ENCODE measurements at regions not wholly inside any gene's neighbourhood (a gene's known extent, or its start where the extent isn't known, plus 50 kb on each side); places are given as distances from the start of the nearest gene placed in this dataset.
"Not testable (repeated sequence)": the region's sequence is repeated elsewhere in the genome, so short reads cannot be mapped to it uniquely, and the experiment has no call there.

DNA sequence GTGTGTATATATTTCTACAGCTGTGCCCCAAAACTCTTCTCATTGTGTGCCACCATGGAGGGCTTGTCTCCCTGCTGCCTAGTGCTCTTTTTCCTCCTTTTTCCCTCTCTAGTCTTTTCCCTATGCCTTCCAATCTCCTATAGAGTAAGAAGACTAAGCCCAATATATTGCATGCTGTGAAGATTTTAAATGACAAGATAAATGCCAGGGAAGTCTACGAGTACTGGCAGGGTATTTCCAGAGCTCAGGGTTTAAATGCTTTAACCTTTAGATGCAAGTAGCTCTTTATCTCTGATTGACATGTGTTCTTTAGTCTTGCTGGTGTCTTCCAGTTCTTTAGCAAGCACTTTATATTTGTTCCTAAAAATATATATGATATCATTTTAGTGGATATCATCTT, 200.7 kb downstream of the SLITRK1 start:
- H3K27me3 ChIP-seq, result no peaks in the 10 kb centered on the region
- no peaks in the 10 kb centered on the region for H3K4me1 ChIP-seq
- no peak overlapping the region for H3K27ac ChIP-seq
- TF ChIP-seq, protein P1, sequence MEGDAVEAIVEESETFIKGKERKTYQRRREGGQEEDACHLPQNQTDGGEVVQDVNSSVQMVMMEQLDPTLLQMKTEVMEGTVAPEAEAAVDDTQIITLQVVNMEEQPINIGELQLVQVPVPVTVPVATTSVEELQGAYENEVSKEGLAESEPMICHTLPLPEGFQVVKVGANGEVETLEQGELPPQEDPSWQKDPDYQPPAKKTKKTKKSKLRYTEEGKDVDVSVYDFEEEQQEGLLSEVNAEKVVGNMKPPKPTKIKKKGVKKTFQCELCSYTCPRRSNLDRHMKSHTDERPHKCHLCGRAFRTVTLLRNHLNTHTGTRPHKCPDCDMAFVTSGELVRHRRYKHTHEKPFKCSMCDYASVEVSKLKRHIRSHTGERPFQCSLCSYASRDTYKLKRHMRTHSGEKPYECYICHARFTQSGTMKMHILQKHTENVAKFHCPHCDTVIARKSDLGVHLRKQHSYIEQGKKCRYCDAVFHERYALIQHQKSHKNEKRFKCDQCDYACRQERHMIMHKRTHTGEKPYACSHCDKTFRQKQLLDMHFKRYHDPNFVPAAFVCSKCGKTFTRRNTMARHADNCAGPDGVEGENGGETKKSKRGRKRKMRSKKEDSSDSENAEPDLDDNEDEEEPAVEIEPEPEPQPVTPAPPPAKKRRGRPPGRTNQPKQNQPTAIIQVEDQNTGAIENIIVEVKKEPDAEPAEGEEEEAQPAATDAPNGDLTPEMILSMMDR (IDR thresholded peaks at IDR 0.05), result no peak
- H3K36me3 ChIP-seq, result no peaks in the 10 kb centered on the region
- no peak overlapping the region for H3K4me3 ChIP-seq
- H3K9me3 ChIP-seq, result no peaks in the 10 kb centered on the region
- DNase-seq, result no peak
- intact Hi-C loops (cut with DNase I), result no loop called here
- H3K9ac ChIP-seq (ENCODE audit: low read depth in 2 of 2, low read length in 2 of 2), result no peak overlapping the region

DNA sequence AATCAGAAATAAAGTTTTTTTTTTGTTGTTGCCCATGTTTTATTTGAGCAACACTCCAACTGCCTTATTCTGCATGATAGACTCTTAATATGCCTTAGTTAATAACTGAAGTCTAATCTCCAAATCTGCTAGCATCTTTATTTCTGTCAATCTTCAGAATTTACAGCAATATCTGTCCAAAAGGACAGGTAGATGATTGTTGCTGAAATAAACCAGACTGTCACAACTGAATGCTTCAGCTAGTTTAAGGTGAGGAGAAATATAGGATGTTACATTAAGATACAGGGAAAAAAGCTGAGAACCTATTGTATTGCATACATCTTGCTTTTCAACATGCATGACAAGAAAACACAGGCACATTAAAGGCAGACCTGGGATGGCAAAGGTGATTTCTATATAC, 204.3 kb downstream of the SLITRK1 start:
- TF ChIP-seq, protein P1 (IDR thresholded peaks at IDR 0.05), result no peak
- no peak for DNase-seq
- H3K4me1 ChIP-seq, result no peaks in the 10 kb centered on the region
- intact Hi-C loops (cut with DNase I), result no loop called here
- H3K4me3 ChIP-seq, result no peak overlapping the region
- no peak overlapping the region for H3K27ac ChIP-seq
- no peaks in the 10 kb centered on the region for H3K36me3 ChIP-seq
- H3K9ac ChIP-seq (ENCODE audit: low read depth in 2 of 2, low read length in 2 of 2), result no peak overlapping the region
- no peaks in the 10 kb centered on the region for H3K27me3 ChIP-seq
- no peaks in the 10 kb centered on the region for H3K9me3 ChIP-seq

DNA sequence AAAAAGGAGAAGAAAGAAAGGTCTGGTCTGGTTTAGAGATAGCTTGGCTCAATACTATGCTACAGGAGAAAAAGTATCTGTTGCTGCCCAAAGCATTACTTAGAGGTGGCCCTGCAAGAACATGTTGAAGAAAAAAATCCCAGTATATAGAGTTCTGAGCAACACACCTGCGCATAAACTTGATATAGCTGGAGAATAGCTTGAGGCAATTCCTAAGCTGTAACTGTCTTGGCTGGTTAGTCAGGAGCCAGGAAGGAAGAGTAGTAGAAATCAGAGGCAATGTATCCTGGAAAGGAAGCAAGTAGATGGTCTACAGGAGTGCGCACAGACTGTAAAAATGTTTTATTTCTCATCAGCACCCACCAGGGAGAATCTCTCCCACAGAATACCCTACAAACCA, 209.7 kb downstream of the SLITRK1 start:
- DNase-seq, result no peak
- intact Hi-C loops (cut with DNase I), result no loop called here
- H3K27me3 ChIP-seq, result no peaks in the 10 kb centered on the region
- H3K36me3 ChIP-seq, result no peaks in the 10 kb centered on the region
- no peaks in the 10 kb centered on the region for H3K4me1 ChIP-seq
- no peak overlapping the region for H3K9ac ChIP-seq (ENCODE audit: low read depth in 2 of 2, low read length in 2 of 2)
- TF ChIP-seq, protein P1 (IDR thresholded peaks at IDR 0.05), result no peak
- H3K4me3 ChIP-seq, result no peak overlapping the region
- H3K27ac ChIP-seq, result no peak overlapping the region
- H3K9me3 ChIP-seq, result no peaks in the 10 kb centered on the region

DNA sequence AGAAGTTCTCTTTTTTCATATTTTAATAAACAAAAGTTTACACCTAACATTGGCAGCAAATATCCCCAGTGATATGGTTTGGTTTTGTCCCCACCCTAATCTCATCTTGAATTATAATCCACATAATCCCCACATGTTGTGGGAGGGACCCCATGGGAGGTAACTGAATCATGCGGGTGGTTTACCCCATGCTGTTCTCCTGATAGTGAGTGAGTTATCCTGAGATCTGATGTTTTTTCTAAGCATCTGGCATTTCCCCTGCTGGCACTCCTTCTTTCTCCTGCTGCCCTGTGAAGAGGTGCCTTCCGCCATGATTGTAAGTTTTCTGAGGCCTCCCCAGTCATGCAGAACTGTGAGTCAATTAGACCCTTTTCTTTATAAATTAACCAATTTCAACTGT, 214.7 kb downstream of the SLITRK1 start:
- Histone ChIP-seq H3K27ac (no peak overlapping the region), H3K9ac (ENCODE audit: low read depth in 2 of 2, low read length in 2 of 2) (no peak overlapping the region), H3K27me3 (no peaks in the 10 kb centered on the region), H3K4me1 (no peaks in the 10 kb centered on the region), H3K9me3 (no peaks in the 10 kb centered on the region), H3K36me3 (no peaks in the 10 kb centered on the region), H3K4me3 (no peak overlapping the region)
- TF ChIP-seq, protein P1 (IDR thresholded peaks at IDR 0.05), result no peak
- DNase-seq, result no peak
- intact Hi-C loops (cut with DNase I), result no loop called here

DNA sequence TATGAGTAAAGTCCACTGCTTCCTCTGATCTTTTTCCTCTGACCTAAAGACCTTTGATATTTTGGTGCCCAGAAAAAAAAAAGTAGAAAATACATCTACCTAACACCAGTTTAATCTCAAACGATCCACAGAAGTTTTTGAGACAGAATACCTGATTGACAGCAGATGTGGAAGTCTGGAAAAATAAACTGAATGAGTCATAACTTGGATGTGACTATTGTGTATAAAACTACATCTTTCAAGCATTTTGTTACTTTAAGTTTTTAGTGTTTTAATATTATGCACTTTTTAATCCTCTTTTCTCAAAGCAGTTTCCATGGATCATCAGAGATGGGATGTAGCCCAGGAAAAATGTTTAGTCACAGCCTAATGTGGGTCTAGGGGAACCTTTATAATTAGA, 216.1 kb downstream of the SLITRK1 start:
- H3K27ac ChIP-seq, result no peak overlapping the region
- TF ChIP-seq, protein P1 (IDR thresholded peaks at IDR 0.05), result no peak

DNA sequence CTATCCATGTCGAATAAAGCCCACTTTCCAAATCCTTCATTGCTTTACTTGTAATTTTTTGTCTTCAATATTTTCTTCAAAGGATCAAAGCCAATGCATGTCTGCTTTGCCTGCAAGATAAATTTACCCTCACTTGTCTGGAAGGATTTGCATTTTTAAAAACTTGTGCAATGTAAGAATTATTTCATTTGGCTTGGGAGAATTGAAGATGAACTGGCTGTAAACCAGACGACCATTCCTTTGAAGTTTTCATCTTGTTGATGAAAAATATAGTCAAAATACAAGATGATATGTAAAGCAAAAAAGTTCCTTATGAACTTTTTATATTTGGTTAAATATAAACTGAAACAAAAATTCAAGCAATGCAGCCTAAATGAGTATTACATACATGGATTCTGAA, 225.0 kb downstream of the SLITRK1 start:
- TF ChIP-seq, protein P1 (IDR thresholded peaks at IDR 0.05), result no peak
- intact Hi-C loops (cut with DNase I), result no loop called here
- DNase-seq, result no peak

More for the DNA sequence above, 216.1 kb downstream of the SLITRK1 start:
- H3K27me3 ChIP-seq, result no peaks in the 10 kb centered on the region
- no peaks in the 10 kb centered on the region for H3K9me3 ChIP-seq
- H3K4me3 ChIP-seq, result no peak overlapping the region
- DNase-seq, result no peak
- H3K4me1 ChIP-seq, result no peaks in the 10 kb centered on the region
- no peak overlapping the region for H3K9ac ChIP-seq (ENCODE audit: low read depth in 2 of 2, low read length in 2 of 2)
- intact Hi-C loops (cut with DNase I), result no loop called here
- H3K36me3 ChIP-seq, result no peaks in the 10 kb centered on the region

DNA sequence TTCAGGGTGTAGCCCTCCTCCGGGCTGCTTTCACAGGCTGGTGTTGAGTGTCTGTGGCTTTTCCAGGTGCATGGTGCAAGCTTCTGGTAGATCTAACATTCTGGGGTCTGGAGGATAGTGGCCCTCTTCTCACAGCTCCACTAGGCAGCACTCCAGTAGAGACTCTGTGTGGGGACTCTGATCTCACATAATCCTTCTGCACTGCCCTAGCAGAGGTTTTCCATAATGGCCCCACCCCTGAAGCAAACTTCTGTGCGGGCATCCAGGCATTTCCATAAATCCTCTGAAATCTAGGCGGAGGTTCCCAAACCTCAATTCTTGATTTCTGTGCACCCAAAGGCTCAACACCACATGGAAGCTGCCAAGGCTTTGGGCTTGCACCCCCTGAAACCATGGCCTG, 239.7 kb downstream of the SLITRK1 start:
- H3K4me3 ChIP-seq; DNase-seq; intact Hi-C loops (cut with DNase I); H3K9me3 ChIP-seq; H3K27ac ChIP-seq; H3K36me3 ChIP-seq; H3K9ac ChIP-seq (ENCODE audit: low read depth in 2 of 2, low read length in 2 of 2); H3K27me3 ChIP-seq; H3K4me1 ChIP-seq: not testable (repeated sequence)

More for the DNA sequence above, 225.0 kb downstream of the SLITRK1 start:
- Histone ChIP-seq H3K9ac (ENCODE audit: low read depth in 2 of 2, low read length in 2 of 2) (no peak overlapping the region), H3K4me3 (no peak overlapping the region), H3K27me3 (no peaks in the 10 kb centered on the region), H3K36me3 (no peaks in the 10 kb centered on the region), H3K27ac (no peak overlapping the region), H3K9me3 (no peaks in the 10 kb centered on the region), H3K4me1 (no peaks in the 10 kb centered on the region)

Measured in colonic mucosa (tissue), 4 donors.